ENCODE measurements at regions not wholly inside any gene's neighbourhood (a gene's known extent, or its start where the extent isn't known, plus 50 kb on each side); places are given as distances from the start of the nearest gene placed in this dataset.
"Not testable (repeated sequence)": the region's sequence is repeated elsewhere in the genome, so short reads cannot be mapped to it uniquely, and the experiment has no call there.

GRCh38 chr5:24265306-24265705 lies 379.5 kb downstream of the CDH10 start:
- FAIRE-seq = no peak
- no peak for TF ChIP-seq CTCF (IDR thresholded peaks at IDR 0.05; ENCODE audit: insufficient read depth, missing control alignments)

GRCh38 chr5:24268482-24269056 lies 376.2 kb downstream of the CDH10 start:
- no peak for DNase-seq (ENCODE audit: insufficient read length, low spot score)
- no peak for TF ChIP-seq CTCF (IDR thresholded peaks at IDR 0.05; ENCODE audit: insufficient read depth, missing control alignments)

More at GRCh38 chr5:24265306-24265705, 379.5 kb downstream of the CDH10 start:
- DNase-seq (ENCODE audit: insufficient read length, low spot score) = no peak

GRCh38 chr5:24271702-24272118 lies 373.1 kb downstream of the CDH10 start:
- not testable (repeated sequence) for DNase-seq (ENCODE audit: insufficient read length, low spot score); FAIRE-seq

More at GRCh38 chr5:24268482-24269056, 376.2 kb downstream of the CDH10 start:
- no peak for FAIRE-seq

GRCh38 chr5:24272741-24273140 lies 372.0 kb downstream of the CDH10 start:
- no peak for FAIRE-seq

GRCh38 chr5:24280215-24280614 lies 364.6 kb downstream of the CDH10 start:
- DNase-seq (ENCODE audit: insufficient read length, low spot score) (no peak), FAIRE-seq (no peak)
- TF ChIP-seq CTCF (IDR thresholded peaks at IDR 0.05; ENCODE audit: insufficient read depth, missing control alignments) = no peak

More at GRCh38 chr5:24272741-24273140, 372.0 kb downstream of the CDH10 start:
- no peak for TF ChIP-seq CTCF (IDR thresholded peaks at IDR 0.05; ENCODE audit: insufficient read depth, missing control alignments)
- no peak for DNase-seq (ENCODE audit: insufficient read length, low spot score)

- DNase-seq (ENCODE audit: insufficient read length, low spot score) = no peak
- TF ChIP-seq CTCF (IDR thresholded peaks at IDR 0.05; ENCODE audit: insufficient read depth, missing control alignments) = no peak
- FAIRE-seq = no peak
These were observed 363.0 kb downstream of the CDH10 start for GRCh38 chr5:24281818-24282217.

GRCh38 chr5:24289582-24290335 lies 355.0 kb downstream of the CDH10 start:
- DNase-seq (ENCODE audit: insufficient read length, low spot score) (no peak), FAIRE-seq (no peak)
- TF ChIP-seq CTCF (IDR thresholded peaks at IDR 0.05; ENCODE audit: insufficient read depth, missing control alignments) = no peak

All from D721Med (cell line).